NCI-H1105 (cell line): ENCODE measurements at regions not wholly inside any gene's neighbourhood (a gene's known extent, or its start where the extent isn't known, plus 50 kb on each side); places are given as distances from the start of the nearest gene placed in this dataset.
"Not testable (repeated sequence)": the region's sequence is repeated elsewhere in the genome, so short reads cannot be mapped to it uniquely, and the experiment has no call there.

Experiments
- DNase-seq: peaks from one replicate; lab custom pipeline; 2025; lab: John Stamatoyannopoulos, UW

GRCh38 chr18:28510210-28510609 is 333.3 kb upstream of the CDH2 start:
- DNase-seq, result no peak

- no peak for DNase-seq
These were observed 327.1 kb upstream of the CDH2 start for GRCh38 chr18:28504066-28504465.

DNA sequence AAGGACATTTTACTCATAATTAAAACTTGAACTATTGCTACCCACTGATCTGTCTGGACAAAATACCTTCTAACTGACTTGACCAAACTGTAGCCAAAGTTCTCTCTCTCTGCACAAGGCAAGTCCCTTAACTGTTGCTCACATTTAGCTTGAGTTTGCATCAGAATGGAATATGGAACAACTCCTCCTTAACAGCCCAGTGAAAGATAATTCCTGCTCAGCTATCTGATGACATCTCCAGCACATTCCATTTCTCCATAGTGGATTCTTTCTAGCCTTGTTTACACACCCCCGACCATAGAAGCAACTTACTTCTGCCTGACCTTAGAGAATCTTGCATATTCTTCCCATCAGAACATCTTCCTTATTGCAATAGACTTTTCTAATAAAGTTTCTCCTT is 317.2 kb upstream of the CDH2 start:
- no peak for DNase-seq

DNA sequence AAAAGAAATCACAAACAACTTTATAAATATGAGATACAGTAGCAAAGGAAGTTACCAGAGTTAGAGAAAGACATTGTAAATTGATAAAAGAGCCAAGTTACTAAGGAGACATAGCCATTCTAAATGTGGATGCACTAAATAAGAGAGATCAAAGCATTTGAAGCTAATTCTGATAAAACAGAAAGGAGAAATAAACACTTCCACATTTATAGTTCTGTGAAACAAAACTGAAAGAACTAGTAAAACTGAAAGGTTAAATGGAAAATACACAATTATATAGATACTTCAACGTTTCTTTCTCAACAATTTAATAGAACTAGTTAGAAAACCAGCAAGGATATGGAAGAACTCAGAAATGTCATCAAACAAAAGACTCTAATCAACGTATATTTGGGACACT is 309.0 kb upstream of the CDH2 start:
- DNase-seq, result no peak

GRCh38 chr18:28485210-28485801 is 308.4 kb upstream of the CDH2 start:
- no peak for DNase-seq

DNA sequence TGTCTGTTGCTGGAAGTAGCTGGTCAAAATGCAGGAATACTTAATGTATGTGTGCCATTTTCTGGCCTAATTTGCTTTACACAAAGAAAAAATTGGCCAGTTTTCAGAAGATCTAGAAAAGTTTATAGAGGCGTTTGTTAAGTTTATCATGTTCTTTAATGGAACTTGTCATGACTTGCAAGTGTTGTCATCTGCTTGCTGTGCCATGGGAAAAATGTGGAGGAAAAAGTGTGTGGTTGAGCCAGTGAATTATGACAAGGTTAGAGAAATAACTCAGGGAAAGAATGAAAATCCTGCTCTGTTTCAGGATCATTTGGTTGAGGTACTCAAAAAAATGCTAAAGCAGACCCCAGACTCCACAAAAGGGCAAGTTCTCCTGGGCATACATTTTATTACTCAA is 301.6 kb upstream of the CDH2 start:
- no peak for DNase-seq

DNA sequence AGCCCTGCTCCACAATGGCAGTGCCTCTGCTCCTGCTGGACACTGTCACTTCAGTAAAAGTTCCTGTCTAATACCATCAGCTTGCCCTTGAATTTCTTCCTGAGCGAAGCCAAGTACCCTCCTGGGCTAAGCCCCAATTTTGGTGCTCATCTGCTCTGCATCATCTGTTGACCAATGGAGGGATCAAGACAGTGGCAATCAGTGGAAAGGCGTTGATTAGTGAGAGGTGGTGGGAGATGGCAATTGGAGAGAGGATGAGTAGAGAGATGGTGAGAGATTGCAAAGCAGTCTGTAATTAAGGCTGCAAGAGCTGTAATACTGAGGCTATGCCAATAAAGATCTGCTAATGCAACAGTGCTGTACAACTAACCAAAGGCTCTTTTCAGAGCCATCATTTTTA is 299.4 kb upstream of the CDH2 start:
- DNase-seq, result no peak

DNA sequence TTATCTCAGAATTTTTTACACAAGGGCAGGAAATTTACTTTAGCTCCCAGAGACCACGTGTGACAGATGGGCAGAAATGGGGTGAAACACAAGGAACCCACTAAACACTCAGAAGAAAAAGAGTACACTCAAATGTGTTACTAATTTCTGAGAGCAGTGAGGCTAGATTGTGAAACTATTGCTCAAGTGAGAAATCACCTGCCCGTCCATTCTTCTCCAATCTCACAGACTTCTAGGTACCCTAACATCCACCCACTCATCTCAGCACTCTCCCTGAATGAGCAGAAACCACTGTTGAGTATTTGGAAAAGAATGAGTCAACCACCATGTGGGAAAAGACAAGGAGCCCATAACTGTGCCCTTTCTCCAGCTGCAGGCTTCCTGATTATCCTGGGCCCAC is 293.0 kb upstream of the CDH2 start:
- DNase-seq, result no peak

GRCh38 chr18:28468901-28469300 is 292.0 kb upstream of the CDH2 start:
- no peak for DNase-seq

DNA sequence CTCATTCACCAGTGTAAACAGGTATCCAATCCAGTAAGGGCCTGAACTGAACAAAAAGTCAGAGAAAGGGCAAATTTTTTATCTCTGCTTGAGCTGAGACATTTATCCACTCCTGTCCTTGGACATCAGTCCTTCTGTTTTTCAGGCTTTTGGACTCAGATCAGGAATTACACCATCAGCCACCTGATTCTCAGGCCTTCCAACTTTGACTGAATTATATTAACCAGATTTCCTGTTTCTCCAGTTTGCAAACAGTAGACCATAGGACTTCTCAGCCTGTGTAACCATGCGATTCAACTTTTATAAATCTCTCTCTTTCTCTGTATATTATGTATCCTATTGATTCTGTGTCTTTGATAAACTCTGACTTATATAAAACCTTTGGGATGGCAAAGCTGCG is 289.3 kb upstream of the CDH2 start:
- no peak for DNase-seq

GRCh38 chr18:28459587-28459986 is 282.7 kb upstream of the CDH2 start:
- DNase-seq, result no peak

DNA sequence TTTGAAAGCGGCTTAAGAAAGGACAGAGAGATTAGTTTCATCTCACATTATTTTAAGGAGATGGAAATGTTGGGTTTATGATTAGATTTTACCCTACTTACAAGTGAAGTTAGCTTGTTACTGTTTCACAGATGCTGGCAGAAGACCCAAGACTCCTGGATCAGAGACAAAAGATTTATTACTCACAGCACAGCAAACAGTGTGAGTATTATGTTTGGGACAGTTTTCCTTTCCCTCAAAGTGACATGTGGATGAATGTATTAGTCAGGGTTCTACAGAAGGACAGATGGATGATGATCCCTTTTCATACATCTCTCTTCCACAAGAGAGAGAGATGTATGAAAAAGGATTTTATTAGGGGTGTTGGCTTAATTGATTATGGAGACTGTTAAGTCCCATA is 281.8 kb upstream of the CDH2 start:
- no peak for DNase-seq

DNA sequence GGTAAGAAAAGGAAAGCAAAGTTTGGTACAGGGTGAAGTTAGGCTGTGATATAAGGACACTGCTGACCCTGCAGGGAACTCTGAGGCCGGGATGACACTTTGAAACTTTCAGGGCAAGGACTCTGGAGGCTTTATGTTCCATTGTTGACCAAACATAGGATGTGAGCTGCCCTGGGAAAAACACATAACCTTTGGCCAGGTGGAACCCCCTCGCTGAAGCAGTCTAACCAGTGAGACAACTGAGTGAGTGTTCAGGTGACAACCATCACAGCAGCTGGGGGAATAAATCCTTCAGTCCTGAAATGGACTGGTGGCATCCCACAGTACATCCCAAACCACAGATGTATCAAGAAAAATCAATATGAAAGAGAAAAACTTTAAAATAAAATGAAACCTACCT is 280.9 kb upstream of the CDH2 start:
- DNase-seq, result no peak

GRCh38 chr18:28455971-28456370 is 279.0 kb upstream of the CDH2 start:
- DNase-seq, result no peak

- no peak for DNase-seq
These were observed 262.9 kb upstream of the CDH2 start for GRCh38 chr18:28439870-28440269.

DNA sequence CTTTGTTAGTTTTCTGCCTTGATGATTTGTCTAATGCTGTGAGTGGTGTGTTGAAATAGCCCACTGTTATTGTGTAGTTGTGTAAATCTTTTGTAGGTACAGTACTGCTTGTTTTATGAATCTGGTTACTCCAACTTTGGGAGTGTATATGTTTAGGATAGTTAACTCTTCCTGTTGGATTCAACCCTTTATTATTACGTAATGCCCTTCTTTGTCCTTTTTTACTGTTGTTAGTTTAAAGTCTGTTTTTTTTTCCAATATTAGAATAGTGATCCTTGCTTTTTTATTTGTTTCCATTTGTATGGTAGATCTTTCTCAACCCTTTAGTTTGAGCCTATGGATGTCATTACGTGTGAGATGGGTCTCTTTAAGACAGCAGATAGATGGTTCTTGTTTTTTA is 261.5 kb upstream of the CDH2 start:
- no peak for DNase-seq

DNA sequence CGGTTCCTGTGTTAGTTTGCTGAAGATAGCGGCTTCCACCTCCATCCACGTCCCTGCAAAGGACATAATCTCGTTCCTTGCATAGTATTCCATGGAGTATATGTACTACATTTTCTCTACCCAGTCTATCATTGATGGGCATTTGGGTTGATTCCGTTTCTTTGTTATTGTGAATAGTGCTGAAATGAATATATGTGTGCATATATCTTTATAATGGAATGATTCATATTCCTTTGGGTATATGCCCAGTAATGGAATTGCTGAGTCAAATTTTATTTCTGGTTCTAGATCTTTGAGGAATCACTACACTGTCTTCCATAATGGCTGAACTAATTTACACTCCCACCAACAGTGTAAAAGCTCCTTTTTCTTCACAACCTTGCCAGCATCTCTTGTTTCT is 255.4 kb upstream of the CDH2 start:
- DNase-seq, result no peak

- DNase-seq, result no peak
These were observed 249.0 kb upstream of the CDH2 start for GRCh38 chr18:28425886-28426285.

DNA sequence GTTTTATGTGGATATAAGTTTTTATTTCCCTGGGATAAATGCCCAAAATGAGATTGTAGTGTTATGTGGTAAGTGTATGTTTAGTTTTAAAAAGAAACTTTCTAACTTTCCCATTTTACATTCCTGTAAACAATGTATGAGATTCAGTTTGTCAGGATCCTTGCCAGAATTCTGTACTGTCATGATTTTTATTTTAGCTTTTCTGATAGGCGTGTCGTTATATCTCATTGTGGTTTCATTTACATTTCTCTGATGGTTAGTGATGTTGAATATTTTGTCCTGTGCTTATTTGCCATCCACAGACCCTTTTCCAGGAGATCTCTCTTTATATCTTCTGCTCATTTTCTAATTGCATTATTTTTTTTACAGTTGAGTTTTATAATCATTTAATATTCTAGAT is 245.6 kb upstream of the CDH2 start:
- DNase-seq, result no peak

DNA sequence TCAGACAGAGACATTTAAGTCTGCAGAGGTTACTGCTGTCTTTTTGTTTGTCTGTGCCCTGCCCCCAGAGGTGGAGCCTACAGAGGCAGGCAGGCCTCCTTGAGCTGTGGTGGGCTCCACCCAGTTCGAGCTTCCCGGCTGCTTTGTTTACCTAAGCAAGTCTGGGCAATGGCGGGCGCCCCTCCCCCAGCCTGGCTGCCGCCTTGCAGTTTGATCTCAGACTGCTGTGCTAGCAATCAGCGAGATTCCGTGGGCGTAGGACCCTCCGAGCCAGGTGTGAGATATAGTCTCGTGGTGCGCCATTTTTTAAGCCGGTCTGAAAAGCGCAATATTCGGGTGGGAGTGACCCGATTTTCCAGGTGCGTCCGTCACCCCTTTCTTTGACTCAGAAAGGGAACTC is 245.0 kb upstream of the CDH2 start:
- DNase-seq, result not testable (repeated sequence)

DNA sequence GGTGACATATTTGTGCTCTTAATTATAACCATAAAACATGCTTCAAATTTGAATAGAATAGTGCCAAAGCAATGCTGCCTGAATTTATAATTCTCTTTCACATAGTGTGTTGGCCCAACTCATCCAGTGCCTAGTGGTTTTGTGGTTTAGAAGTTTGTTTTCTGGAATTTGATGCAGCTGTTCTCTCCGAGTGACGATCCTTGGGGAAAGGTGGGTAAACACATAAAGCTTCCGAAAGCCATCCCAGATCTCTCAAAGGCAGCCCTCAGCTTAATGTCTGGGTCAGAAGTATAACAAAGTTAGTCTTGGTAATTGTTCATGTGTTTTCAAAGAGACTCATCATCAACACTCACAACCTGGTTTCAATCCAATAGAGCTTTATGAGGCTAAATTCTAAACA is 235.6 kb upstream of the CDH2 start:
- no peak for DNase-seq

- no peak for DNase-seq
These were observed 234.9 kb upstream of the CDH2 start for GRCh38 chr18:28411806-28412205.

GRCh38 chr18:28409811-28410210 is 232.9 kb upstream of the CDH2 start:
- no peak for DNase-seq

DNA sequence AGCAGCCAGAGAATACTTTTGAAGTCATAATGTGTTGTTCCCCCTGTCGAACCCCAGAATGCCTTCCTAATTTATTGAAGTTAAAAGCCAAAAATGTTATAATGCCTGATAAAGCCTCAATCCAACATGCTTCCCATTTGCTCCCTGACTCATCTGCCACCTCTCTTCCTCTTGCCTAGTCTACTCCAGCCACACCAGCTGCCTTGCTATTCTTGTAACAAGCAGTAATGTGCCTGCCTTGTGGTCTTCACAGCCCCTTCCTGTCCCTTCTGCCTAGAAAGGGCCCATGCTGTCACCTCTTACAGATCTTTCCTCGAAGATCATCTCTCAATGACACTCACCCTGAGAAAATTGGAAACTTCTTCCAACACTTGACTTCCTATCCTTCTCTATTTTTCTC is 231.6 kb upstream of the CDH2 start:
- no peak for DNase-seq

DNA sequence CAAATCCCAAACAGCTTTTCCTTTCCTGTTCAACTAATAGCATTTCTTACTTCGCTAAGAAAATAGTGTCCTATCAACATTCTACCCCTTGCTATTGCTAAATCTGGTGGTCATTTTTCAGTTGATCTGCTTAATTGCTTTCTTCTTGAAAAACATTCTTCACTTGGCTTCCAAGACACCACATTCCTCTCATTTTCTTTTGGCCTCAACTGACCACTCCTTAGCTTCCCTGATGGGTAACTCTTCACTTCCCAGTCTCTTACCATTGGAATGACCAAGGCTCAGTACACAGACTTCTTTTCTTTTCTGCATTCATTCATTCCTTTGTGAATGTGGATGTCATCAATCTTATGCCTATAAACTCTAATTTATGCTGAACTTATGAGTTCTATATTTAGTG is 230.8 kb upstream of the CDH2 start:
- DNase-seq, result no peak
